ENCODE measurements at regions not wholly inside any gene's neighbourhood (a gene's known extent, or its start where the extent isn't known, plus 50 kb on each side); places are given as distances from the start of the nearest gene placed in this dataset.

DNA sequence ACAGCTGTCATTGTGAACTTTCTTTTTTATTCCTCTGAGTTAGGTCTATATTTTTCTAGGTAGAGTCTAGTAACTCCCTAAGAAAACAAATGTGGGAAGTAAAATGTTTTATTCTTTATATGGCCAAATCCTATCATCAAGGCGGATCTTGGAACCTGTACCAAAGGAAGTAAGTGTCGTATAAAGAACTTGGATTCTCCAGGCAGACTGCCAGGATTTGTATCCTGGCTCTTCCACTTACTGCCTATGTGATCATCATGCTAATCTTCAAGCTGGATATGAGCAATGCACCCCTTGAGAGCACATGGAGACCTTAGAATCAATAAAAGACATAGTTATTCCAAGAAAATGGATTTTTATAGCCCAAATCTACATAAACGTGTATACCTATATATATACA is 286.5 kb downstream of the PCDH17 start:
- Histone ChIP-seq H3K27me3 (replicated peaks; ENCODE audit: control insufficient read depth, insufficient read depth, low read length) (no peaks in the 10 kb centered on the region), H3K36me3 (ENCODE audit: control insufficient read depth, insufficient read depth, low read length) (no peaks in the 10 kb centered on the region), H3K4me3 (replicated peaks; ENCODE audit: low read depth, low read length) (no peak overlapping the region)
- DNase-seq (ENCODE audit: extremely low read depth, insufficient read length) = no peak
- TF ChIP-seq, protein P1, sequence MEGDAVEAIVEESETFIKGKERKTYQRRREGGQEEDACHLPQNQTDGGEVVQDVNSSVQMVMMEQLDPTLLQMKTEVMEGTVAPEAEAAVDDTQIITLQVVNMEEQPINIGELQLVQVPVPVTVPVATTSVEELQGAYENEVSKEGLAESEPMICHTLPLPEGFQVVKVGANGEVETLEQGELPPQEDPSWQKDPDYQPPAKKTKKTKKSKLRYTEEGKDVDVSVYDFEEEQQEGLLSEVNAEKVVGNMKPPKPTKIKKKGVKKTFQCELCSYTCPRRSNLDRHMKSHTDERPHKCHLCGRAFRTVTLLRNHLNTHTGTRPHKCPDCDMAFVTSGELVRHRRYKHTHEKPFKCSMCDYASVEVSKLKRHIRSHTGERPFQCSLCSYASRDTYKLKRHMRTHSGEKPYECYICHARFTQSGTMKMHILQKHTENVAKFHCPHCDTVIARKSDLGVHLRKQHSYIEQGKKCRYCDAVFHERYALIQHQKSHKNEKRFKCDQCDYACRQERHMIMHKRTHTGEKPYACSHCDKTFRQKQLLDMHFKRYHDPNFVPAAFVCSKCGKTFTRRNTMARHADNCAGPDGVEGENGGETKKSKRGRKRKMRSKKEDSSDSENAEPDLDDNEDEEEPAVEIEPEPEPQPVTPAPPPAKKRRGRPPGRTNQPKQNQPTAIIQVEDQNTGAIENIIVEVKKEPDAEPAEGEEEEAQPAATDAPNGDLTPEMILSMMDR (IDR thresholded peaks at IDR 0.05; ENCODE audit: insufficient read depth, low read length, poor library complexity, severe bottlenecking) = no peak

DNA sequence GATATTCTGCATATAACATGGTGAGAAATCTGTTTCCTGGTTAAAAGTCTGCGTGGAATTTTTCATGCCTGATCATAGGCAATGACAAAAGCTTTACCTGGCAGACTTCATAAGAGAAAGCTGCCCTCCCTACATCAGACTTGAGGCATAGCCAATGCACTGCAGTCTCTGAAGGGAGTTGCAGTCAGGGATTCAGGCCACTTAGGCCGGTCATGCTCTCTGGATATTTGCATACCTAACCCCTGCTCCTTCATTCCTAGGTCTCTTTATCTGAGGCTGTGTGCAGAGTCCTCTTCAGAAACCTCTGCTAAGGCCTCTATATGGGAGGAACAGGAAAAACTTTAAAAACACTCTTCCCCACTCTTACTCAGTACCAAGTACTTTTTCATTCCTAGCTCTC is 287.4 kb downstream of the PCDH17 start:
- Histone ChIP-seq H3K4me3 (replicated peaks; ENCODE audit: low read depth, low read length) (no peak overlapping the region), H3K36me3 (ENCODE audit: control insufficient read depth, insufficient read depth, low read length) (no peaks in the 10 kb centered on the region), H3K27me3 (replicated peaks; ENCODE audit: control insufficient read depth, insufficient read depth, low read length) (no peaks in the 10 kb centered on the region)
- TF ChIP-seq, protein P1 (IDR thresholded peaks at IDR 0.05; ENCODE audit: insufficient read depth, low read length, poor library complexity, severe bottlenecking) = no peak
- DNase-seq (ENCODE audit: extremely low read depth, insufficient read length) = no peak

DNA sequence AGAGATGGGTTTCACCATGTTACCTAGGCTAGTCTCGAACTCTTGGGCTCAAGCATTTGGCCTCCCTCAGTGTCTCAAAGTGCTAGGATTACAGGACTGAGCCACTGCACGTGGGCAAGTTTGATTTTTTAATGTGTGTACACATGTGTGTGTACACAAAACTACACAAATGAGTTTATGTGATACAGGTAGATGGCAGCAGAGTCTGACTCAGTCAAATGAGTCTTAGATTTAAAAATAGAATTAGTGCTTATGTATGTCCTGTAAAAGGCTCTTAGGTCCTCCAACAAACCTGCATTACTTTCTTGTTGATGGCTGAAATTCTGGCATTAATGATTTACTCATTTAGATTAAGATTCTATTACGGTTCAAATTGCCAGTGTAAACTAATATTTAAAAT is 293.7 kb downstream of the PCDH17 start:
- no peaks in the 10 kb centered on the region for H3K27me3 ChIP-seq (replicated peaks; ENCODE audit: control insufficient read depth, insufficient read depth, low read length)
- TF ChIP-seq, protein P1 (IDR thresholded peaks at IDR 0.05; ENCODE audit: insufficient read depth, low read length, poor library complexity, severe bottlenecking) = no peak
- DNase-seq (ENCODE audit: extremely low read depth, insufficient read length) = no peak
- no peaks in the 10 kb centered on the region for H3K36me3 ChIP-seq (ENCODE audit: control insufficient read depth, insufficient read depth, low read length)
- no peak overlapping the region for H3K4me3 ChIP-seq (replicated peaks; ENCODE audit: low read depth, low read length)

DNA sequence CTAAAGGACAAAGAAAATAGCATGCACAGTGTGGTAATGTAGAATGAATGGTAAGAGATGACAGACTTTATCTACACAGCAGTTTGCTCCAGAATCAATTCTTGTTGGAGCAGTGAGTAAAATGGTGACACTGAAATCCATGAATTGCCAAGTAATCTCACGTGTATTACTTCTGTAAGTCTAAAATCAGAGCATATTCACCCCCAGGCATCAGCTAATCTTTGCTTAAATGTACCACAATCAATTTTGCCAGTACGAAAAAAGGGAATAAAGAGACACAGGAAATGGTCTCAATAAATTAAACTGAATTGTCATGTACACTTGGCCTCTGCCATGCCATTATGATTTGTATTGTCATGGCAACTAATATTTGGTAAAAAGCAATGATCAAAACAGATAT is 294.2 kb downstream of the PCDH17 start:
- no peak overlapping the region for H3K4me3 ChIP-seq (replicated peaks; ENCODE audit: low read depth, low read length)
- TF ChIP-seq, protein P1 (IDR thresholded peaks at IDR 0.05; ENCODE audit: insufficient read depth, low read length, poor library complexity, severe bottlenecking) = no peak
- H3K36me3 ChIP-seq (ENCODE audit: control insufficient read depth, insufficient read depth, low read length) = no peaks in the 10 kb centered on the region
- no peak for DNase-seq (ENCODE audit: extremely low read depth, insufficient read length)
- no peaks in the 10 kb centered on the region for H3K27me3 ChIP-seq (replicated peaks; ENCODE audit: control insufficient read depth, insufficient read depth, low read length)

DNA sequence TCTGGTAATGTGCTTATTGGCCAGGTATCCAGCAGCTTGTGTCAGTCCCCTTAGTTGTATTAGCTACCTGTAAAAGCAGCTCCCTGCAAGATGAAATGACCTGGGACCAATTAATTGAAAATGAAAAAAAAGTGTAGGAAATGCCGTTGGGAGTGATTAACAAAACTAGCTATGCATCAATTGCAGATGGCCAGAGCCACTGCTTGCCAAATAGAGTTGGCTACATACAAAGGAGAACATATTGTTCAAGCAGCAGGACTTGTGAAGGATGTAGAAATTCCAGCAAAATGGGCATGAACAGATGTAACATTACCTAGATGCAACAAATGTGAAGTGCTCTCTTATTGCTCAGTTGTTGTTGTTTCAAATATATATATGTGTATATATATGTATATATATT is 300.5 kb downstream of the PCDH17 start:
- TF ChIP-seq, protein P1 (IDR thresholded peaks at IDR 0.05; ENCODE audit: insufficient read depth, low read length, poor library complexity, severe bottlenecking) = no peak
- Histone ChIP-seq H3K4me3 (replicated peaks; ENCODE audit: low read depth, low read length) (no peak overlapping the region), H3K27me3 (replicated peaks; ENCODE audit: control insufficient read depth, insufficient read depth, low read length) (no peaks in the 10 kb centered on the region), H3K36me3 (ENCODE audit: control insufficient read depth, insufficient read depth, low read length) (no peaks in the 10 kb centered on the region)
- no peak for DNase-seq (ENCODE audit: extremely low read depth, insufficient read length)

DNA sequence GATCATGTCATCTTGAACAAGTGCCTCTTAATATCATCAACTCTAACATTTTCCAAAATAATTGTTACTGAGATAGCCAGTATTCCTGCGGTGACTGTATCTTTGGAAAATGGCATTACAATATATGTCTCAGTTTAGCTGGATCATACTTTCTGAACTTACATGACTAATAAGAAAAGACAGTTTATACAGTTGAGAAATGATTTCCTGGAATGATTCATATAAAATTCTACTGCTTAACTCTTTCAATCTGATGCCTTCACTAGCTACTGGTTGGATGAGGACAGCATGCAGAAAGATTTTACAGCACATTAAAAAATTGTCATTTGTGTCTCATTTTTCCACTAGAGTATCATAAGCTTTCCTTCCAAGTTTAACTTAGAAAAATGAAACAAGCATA is 302.1 kb downstream of the PCDH17 start:
- Histone ChIP-seq H3K36me3 (ENCODE audit: control insufficient read depth, insufficient read depth, low read length) (no peaks in the 10 kb centered on the region), H3K4me3 (replicated peaks; ENCODE audit: low read depth, low read length) (no peak overlapping the region), H3K27me3 (replicated peaks; ENCODE audit: control insufficient read depth, insufficient read depth, low read length) (no peaks in the 10 kb centered on the region)
- TF ChIP-seq, protein P1 (IDR thresholded peaks at IDR 0.05; ENCODE audit: insufficient read depth, low read length, poor library complexity, severe bottlenecking) = no peak
- no peak for DNase-seq (ENCODE audit: extremely low read depth, insufficient read length)

Measured in GM06990 (cell line).